GM18519 (cell line): ENCODE measurements at regions not wholly inside any gene's neighbourhood (a gene's known extent, or its start where the extent isn't known, plus 50 kb on each side); places are given as distances from the start of the nearest gene placed in this dataset.
"Not testable (repeated sequence)": the region's sequence is repeated elsewhere in the genome, so short reads cannot be mapped to it uniquely, and the experiment has no call there.

Experiments
- ATAC-seq: cut with Tn5 transposase; IDR thresholded peaks from one replicate; pipeline ENCODE4 v1.9.1; 2021; ENCODE audit warnings: mild to moderate bottlenecking, moderate library complexity; ENCODE audit not compliant: unreplicated experiment, low FRiP score

DNA sequence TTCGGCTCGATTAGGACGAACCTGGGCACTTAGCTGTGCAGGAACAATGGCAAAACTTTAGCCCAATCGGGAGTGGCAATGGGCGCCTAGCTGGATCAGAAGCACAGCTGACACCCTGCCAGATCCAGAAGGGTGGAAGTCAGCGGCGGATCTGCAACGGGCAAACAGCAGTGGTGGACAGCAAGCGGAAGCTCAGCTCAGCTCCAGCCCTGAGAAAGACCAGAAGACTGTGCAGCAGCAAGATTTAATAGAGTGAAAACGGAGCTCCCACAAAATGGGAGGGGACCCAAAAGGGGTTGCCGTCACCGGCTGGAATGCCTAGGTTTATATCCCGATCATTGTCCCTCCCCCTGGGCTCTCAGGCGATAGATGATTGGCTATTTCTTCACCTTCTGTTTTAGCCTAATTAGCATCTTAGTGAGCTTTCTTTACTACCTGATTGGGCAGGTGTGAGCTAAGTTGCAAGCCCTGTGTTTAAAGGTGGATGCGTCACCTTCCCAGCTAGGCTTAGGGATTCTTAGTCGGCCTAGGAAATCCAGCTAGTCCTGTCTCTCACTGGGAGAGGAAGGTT is 1237.9 kb downstream of the CDH12 start:
- ATAC-seq = no peak

DNA sequence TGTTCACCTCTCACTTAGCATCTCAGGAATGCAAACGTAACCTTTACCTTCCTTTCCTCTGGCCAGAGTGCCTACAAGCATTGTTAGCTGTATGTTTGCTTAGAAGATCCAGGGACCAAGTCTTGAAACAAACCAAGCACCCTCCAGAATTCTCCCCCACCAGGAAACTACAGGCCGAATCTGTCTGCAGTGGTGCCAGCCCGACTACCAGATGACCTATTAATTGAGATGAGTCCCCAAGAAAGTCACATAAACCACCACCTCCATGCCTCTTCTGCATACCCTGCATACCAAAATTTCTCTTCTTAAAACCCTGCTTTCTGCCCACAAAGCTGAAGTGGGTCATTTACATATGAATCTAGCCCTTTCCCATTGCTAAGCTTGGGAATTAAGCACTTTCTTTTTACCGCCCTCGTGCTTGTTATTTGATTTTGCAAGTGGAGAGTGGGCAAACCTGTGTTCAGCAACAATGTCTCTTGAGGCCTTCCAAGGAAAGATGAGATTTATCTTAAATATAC is 1239.1 kb downstream of the CDH12 start:
- no peak for ATAC-seq

GRCh38 chr5:21603796-21604195 is 1249.3 kb downstream of the CDH12 start:
- no peak for ATAC-seq

- no peak for ATAC-seq
These were observed 1258.6 kb downstream of the CDH12 start for GRCh38 chr5:21594566-21594965.

GRCh38 chr5:21593261-21593660 is 1259.9 kb downstream of the CDH12 start:
- ATAC-seq = no peak

GRCh38 chr5:21581508-21581907 is 1271.6 kb downstream of the CDH12 start:
- ATAC-seq = no peak

- no peak for ATAC-seq
These were observed 1278.2 kb downstream of the CDH12 start for GRCh38 chr5:21574961-21575360.

- no peak for ATAC-seq
These were observed 1278.7 kb downstream of the CDH12 start for GRCh38 chr5:21574438-21574837.

DNA sequence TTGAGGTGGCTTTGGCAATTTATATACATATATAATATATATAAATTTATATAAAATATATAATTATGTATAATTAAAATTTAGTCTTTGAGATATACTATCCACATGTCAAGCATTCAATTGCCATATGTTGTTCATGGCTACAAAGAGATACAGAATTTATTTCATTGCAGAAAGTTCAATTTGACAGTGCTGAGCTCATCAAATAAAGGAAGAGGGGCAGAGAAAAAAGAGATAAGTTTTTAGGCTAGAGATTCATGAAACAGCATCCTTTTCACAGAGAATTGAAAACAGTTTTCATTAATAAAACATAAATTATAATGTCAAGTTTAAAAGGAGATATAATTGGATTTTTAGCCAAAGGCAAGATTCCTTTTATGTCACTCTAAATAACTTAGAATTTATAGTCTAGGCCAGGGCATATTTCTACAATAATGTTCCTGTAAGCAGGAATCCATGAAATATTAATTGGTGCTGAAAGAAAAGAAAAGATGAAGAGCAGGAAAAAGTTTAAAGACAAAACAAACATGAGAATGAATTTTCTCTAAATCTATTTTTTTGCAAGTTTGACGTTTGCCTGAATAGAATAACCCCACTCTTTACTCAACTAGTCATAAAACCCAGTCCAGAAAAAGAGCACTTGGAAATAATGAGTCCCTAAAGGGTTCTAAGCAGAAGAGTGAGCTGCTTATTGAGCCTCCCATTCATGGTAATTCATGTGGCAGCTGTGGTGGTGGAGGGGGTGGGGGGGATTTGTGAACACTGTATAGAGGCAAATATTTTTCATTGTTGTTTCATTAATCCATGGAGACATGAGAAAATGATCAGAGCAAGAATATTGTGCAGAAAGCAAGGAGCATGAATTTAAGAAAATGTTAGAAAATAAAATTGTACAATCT is 1279.5 kb downstream of the CDH12 start:
- no peak for ATAC-seq

- not testable (repeated sequence) for ATAC-seq
These were observed 1281.9 kb downstream of the CDH12 start for GRCh38 chr5:21571196-21571595.

GRCh38 chr5:21559109-21559508 is 1294.0 kb downstream of the CDH12 start:
- ATAC-seq = not testable (repeated sequence)

- not testable (repeated sequence) for ATAC-seq
These were observed 1300.9 kb downstream of the CDH12 start for GRCh38 chr5:21552263-21552662.

DNA sequence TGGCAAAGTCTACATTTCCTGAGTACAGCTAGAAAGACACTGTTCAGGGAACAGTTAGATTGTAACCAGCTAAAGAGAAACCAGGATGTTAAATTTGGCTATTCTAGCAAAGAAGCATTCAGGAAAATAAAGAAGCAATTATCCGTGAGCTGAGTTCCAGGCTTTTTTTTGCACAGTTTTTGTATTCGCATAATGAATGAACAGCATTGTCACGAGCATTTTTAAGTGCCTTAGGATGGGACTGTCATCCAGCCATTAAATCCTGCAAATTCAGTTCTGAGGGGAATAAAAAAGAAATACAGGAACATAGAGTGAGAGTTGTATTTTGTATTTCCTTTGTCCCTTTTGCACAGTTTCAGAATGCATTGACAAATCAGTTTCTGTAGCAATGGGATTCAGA is 1302.2 kb downstream of the CDH12 start:
- not testable (repeated sequence) for ATAC-seq

- not testable (repeated sequence) for ATAC-seq
These were observed 1305.5 kb downstream of the CDH12 start for GRCh38 chr5:21547656-21548055.

GRCh38 chr5:21535114-21535513 is 1318.0 kb downstream of the CDH12 start:
- ATAC-seq = not testable (repeated sequence)

DNA sequence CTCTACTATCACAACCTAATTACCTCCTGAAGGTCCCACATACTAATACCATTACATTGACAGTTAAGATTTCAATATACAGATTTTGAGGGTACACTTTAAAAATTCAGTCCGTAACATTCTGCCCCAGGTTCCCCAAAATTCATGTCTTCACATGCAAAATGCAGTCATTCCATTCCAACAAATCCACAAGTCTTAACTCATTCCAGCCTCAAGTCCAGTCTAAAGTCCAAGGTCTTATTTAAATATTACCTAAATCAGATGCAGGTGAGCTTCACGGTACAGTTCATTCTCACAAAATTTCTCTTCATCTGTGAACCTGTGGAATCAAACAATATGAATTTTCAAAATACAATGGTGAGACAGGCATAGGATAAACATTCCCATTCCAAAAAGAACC is 1332.0 kb downstream of the CDH12 start:
- not testable (repeated sequence) for ATAC-seq

DNA sequence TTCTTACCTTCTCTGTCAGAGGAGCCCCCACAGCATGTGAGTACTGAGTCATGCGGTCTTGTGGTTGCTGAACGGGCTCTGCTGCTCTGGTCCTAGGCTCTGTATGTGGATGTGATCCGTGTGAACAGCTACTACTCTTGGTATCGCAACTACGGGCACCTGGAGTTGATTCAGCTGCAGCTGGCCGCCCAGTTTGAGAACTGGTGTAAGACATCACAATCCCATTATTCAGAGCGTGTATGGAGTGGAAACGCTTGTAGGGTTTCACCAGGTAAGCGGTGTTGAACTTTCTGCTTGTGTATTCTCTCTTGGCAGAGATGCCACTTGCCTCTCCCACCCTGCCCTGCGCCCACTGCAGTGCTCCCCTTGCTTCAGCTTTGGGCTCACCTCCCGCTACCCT is 1356.2 kb downstream of the CDH12 start:
- not testable (repeated sequence) for ATAC-seq

GRCh38 chr5:21496056-21496455 is 1357.1 kb downstream of the CDH12 start:
- not testable (repeated sequence) for ATAC-seq

GRCh38 chr5:21495235-21495634 is 1357.9 kb downstream of the CDH12 start:
- not testable (repeated sequence) for ATAC-seq

DNA sequence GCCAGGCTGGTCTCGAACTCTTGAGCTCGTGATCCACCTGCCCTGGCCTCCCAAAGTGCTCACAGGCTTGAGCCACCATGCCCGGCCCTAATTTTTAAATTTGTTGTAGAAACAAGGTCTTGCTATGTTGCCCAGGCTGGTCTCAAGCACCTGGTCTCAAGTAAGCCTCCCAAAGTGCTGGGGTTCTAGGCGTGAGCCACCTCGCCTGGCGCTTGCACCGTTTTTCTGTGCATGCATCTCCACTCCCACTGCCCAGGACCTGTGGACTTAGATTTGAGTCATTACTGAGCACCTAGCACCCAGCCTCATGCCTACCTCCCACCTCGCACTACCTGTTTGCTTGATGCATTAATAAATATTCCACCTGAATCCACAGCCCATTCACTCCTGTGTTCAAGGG is 1359.1 kb downstream of the CDH12 start:
- not testable (repeated sequence) for ATAC-seq

DNA sequence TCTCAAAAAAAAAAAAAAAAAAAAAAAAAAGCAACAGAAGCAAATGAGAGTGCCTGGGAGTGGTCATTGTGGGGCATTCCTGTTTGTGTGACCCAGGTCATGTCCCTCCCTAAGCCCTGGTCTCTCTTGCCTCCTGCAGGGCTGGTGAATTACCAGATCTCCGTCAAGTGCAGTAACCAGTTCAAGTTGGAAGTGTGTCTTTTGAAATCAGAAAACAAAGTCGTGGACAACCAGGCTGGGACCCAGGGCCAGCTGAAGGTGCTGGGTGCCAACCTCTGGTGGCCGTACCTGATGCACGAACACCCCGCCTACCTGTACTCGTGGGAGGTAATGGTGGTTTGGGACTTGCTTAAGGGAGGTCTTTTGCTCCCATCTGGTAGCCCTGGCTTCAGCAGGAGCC is 1362.0 kb downstream of the CDH12 start:
- ATAC-seq = not testable (repeated sequence)

DNA sequence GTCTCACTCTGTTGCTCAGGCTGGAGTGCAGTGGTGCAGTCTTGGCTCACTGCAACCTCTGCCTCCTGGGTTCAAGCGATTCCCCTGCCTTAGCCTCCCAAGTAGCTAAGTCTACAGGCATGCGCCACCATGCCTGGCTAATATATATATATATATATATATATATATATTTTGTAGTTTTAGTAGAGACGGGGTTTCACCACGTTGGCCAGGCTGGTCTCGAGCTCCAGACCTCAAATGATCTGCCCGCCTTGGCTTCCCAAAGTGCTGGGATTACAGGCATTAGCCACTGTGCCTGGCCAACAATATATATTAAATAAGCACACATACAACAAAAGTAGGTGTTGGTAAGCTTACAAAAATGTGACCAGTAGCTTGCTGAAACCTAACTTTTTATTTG is 1364.3 kb downstream of the CDH12 start:
- ATAC-seq = not testable (repeated sequence)
